Posterior cingulate gyrus (tissue), 11 donors: ENCODE measurements at regions not wholly inside any gene's neighbourhood (a gene's known extent, or its start where the extent isn't known, plus 50 kb on each side); places are given as distances from the start of the nearest gene placed in this dataset.
"Not testable (repeated sequence)": the region's sequence is repeated elsewhere in the genome, so short reads cannot be mapped to it uniquely, and the experiment has no call there.

Experiments used
- DNase-seq, 10 donors: peaks; one replicate each; pipeline versions ENCODE4 v3.0.0 to v3.0.0-alpha.2; 2020 to 2021; ENCODE audit warnings: mixed read lengths in 3 of 10
- intact Hi-C: fragments of 100-400 bp; cut with DNase I; formaldehyde crosslinking; loops from one replicate; pipeline ENCODE4 v1.15.1; 2023

- no peak for DNase-seq
- intact Hi-C loops = no loop called here
These were observed 585.2 kb downstream of the C12orf50 start for GRCh38 chr12:87444039-87444438.

GRCh38 chr12:87441511-87441910 is 587.7 kb downstream of the C12orf50 start:
- intact Hi-C loops = no loop called here
- DNase-seq = no peak

GRCh38 chr12:87439990-87440827 is 589.0 kb downstream of the C12orf50 start:
- DNase-seq = no peak
- intact Hi-C loops = no loop called here

- intact Hi-C loops = no loop called here
- DNase-seq = no peak
These were observed 598.8 kb downstream of the C12orf50 start for GRCh38 chr12:87430444-87430843.

GRCh38 chr12:87428701-87429277 is 600.4 kb downstream of the C12orf50 start:
- intact Hi-C loops = no loop called here
- no peak for DNase-seq

- intact Hi-C loops = no loop called here
- no peak for DNase-seq
These were observed 601.4 kb downstream of the C12orf50 start for GRCh38 chr12:87427770-87428169.

GRCh38 chr12:87425942-87426554 is 603.2 kb downstream of the C12orf50 start:
- intact Hi-C loops = no loop called here
- no peak for DNase-seq

- not testable (repeated sequence) for DNase-seq
These were observed 608.0 kb downstream of the C12orf50 start for GRCh38 chr12:87421233-87421632.

GRCh38 chr12:87413784-87414183 is 615.4 kb downstream of the C12orf50 start:
- no peak for DNase-seq

More at GRCh38 chr12:87421233-87421632, 608.0 kb downstream of the C12orf50 start:
- intact Hi-C loops = not testable (repeated sequence)

GRCh38 chr12:87406926-87407325 is 622.3 kb downstream of the C12orf50 start:
- DNase-seq = no peak
- intact Hi-C loops = no loop called here

More at GRCh38 chr12:87413784-87414183, 615.4 kb downstream of the C12orf50 start:
- intact Hi-C loops = no loop called here

- intact Hi-C loops = no loop called here
- no peak for DNase-seq
These were observed 623.3 kb downstream of the C12orf50 start for GRCh38 chr12:87405918-87406317.

- intact Hi-C loops = not testable (repeated sequence)
These were observed 635.0 kb downstream of the C12orf50 start for GRCh38 chr12:87394168-87394567.

GRCh38 chr12:87388376-87388775 is 640.8 kb downstream of the C12orf50 start:
- no peak for DNase-seq
- intact Hi-C loops = no loop called here

More at GRCh38 chr12:87394168-87394567, 635.0 kb downstream of the C12orf50 start:
- peak in 2 of 10 donors; percentile 31 to 42 for DNase-seq

- intact Hi-C loops = no loop called here
- no peak for DNase-seq
These were observed 643.9 kb downstream of the C12orf50 start for GRCh38 chr12:87385322-87385721.

GRCh38 chr12:87384226-87384625 is 645.0 kb downstream of the C12orf50 start:
- intact Hi-C loops = no loop called here
- no peak for DNase-seq

GRCh38 chr12:87383680-87384079 is 645.5 kb downstream of the C12orf50 start:
- intact Hi-C loops = no loop called here

GRCh38 chr12:87382959-87383566 is 646.1 kb downstream of the C12orf50 start:
- intact Hi-C loops = no loop called here
- DNase-seq = no peak

More at GRCh38 chr12:87383680-87384079, 645.5 kb downstream of the C12orf50 start:
- no peak for DNase-seq

GRCh38 chr12:87382436-87382835 is 646.8 kb downstream of the C12orf50 start:
- no peak for DNase-seq
- intact Hi-C loops = no loop called here

GRCh38 chr12:87381742-87382141 is 647.5 kb downstream of the C12orf50 start:
- intact Hi-C loops = no loop called here

GRCh38 chr12:87378526-87378925 is 650.7 kb downstream of the C12orf50 start:
- intact Hi-C loops = no loop called here
- no peak for DNase-seq

More at GRCh38 chr12:87381742-87382141, 647.5 kb downstream of the C12orf50 start:
- DNase-seq = no peak

- DNase-seq = no peak
- intact Hi-C loops = no loop called here
These were observed 652.5 kb downstream of the C12orf50 start for GRCh38 chr12:87376722-87377121.
